ENCODE measurements at regions not wholly inside any gene's neighbourhood (a gene's known extent, or its start where the extent isn't known, plus 50 kb on each side); places are given as distances from the start of the nearest gene placed in this dataset.

DNA sequence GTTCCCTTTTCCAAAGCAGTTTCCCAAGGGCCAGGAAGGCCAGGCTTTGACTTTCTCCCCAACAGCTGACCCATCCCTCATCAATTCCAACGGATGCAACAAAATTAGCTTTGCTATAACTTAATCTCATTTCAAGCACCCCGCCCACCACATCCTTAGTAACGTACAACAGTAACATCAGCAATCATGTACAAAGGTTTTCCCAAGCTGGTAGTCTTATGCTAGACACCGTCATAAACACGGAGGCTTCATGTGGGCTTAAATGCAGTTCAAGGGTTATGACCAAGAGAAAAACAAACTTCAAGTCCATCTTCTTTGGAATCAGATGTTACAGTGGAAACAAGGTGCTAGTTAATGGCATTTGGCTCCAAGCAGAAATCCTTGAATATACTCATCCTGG lies 66.6 kb downstream of the EOMES start:
- H2BK15ac ChIP-seq (replicated peaks; ENCODE audit: low read depth) = no peak overlapping the region

DNA sequence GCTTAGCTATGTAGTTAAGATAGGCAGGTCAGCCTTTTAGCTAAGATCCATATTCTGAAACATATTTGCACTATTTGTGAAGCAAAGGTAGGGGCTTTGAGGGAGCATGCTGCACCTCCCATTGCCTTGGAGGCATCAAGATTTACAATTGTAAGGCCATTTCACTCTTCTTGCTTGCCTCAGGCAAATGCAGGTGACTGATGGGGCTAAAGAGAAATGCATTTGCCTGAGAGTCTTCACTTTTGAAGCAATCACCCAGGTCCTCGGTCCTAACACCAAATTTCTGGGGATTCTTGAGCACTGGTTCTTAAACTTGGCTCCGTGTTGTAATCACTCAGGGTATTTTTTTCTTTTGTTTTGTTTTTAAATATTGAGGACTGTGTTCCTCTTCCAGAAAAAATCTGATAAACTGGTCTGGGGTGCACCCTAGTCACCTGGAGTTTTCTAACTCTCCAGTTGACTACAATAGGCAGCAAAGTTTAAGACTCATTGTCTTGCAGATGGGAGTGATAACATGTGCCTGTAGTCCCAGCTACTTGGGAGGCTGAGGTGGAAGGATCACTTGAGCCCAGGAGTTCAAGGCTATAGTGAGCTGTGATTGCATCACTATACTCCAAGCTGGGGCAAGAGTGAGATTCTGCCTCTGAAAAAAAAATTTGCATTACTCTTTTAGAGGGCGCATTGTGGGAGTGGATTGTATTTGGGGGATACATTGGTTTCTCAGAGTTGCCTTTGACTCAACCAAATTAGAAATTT lies 68.1 kb downstream of the EOMES start:
- no peak overlapping the region for H3K23ac ChIP-seq (ENCODE audit: low read length)
- H4K5ac ChIP-seq (ENCODE audit: low read length) = no peak overlapping the region
- no peak overlapping the region for H3K4me2 ChIP-seq (ENCODE audit: low read length)
- H3K4ac ChIP-seq (ENCODE audit: low read depth, low read length) = no peak overlapping the region
- no CpG with 5 or more reads among the region's 3 CpGs for WGBS (ENCODE audit: extremely low coverage, insufficient coverage, low lambda C conversion rate)
- H4K8ac ChIP-seq (ENCODE audit: low read depth, low read length) = no peak overlapping the region
- H2BK5ac ChIP-seq (ENCODE audit: low read length) = no peak overlapping the region
- DNase-seq = peak; percentile 46
- no peak overlapping the region for H2BK120ac ChIP-seq (ENCODE audit: low read depth, low read length)
- no peak overlapping the region for H2AK5ac ChIP-seq (ENCODE audit: low read length)
- no peak overlapping the region for H3K56ac ChIP-seq (ENCODE audit: low read length)
- no peak overlapping the region for H2BK15ac ChIP-seq (replicated peaks; ENCODE audit: low read depth)
- H3K36me3 ChIP-seq (ENCODE audit: control insufficient read depth, insufficient read depth, low read length) = no peaks in the 10 kb centered on the region
- no peaks in the 10 kb centered on the region for H3K79me2 ChIP-seq (ENCODE audit: control insufficient read depth, insufficient read depth, low read length)
- H3K18ac ChIP-seq (ENCODE audit: low read length) = no peak overlapping the region
- H3K9ac ChIP-seq (ENCODE audit: low read length) = no peak overlapping the region
- no peak overlapping the region for H3K4me3 ChIP-seq (ENCODE audit: low read length)
- no peaks in the 10 kb centered on the region for H3K79me1 ChIP-seq (ENCODE audit: low read length)
- H3K4me1 ChIP-seq (ENCODE audit: control insufficient read depth, low read depth, low read length) = no peaks in the 10 kb centered on the region
- no peak overlapping the region for H3K27ac ChIP-seq (ENCODE audit: low read depth, low read length)
- no peaks in the 10 kb centered on the region for H3K27me3 ChIP-seq (ENCODE audit: insufficient read depth, low read length, poor library complexity)

More for the DNA sequence above, 66.6 kb downstream of the EOMES start:
- Histone ChIP-seq H3K27ac (ENCODE audit: low read depth, low read length) (no peak overlapping the region), H2BK5ac (ENCODE audit: low read length) (no peak overlapping the region), H4K5ac (ENCODE audit: low read length) (no peak overlapping the region), H3K23ac (ENCODE audit: low read length) (no peak overlapping the region), H3K4me3 (ENCODE audit: low read length) (no peak overlapping the region), H3K4me2 (ENCODE audit: low read length) (no peak overlapping the region), H2BK120ac (ENCODE audit: low read depth, low read length) (no peak overlapping the region), H2AK5ac (ENCODE audit: low read length) (no peak overlapping the region), H3K18ac (ENCODE audit: low read length) (no peak overlapping the region), H3K4ac (ENCODE audit: low read depth, low read length) (no peak overlapping the region), H3K79me1 (ENCODE audit: low read length) (no peaks in the 10 kb centered on the region), H3K27me3 (ENCODE audit: insufficient read depth, low read length, poor library complexity) (no peaks in the 10 kb centered on the region), H3K79me2 (ENCODE audit: control insufficient read depth, insufficient read depth, low read length) (no peaks in the 10 kb centered on the region), H3K4me1 (ENCODE audit: control insufficient read depth, low read depth, low read length) (no peaks in the 10 kb centered on the region), H3K36me3 (ENCODE audit: control insufficient read depth, insufficient read depth, low read length) (no peaks in the 10 kb centered on the region), H3K56ac (ENCODE audit: low read length) (no peak overlapping the region), H4K8ac (ENCODE audit: low read depth, low read length) (no peak overlapping the region), H3K9ac (ENCODE audit: low read length) (no peak overlapping the region)
- DNase-seq = no peak
- WGBS (ENCODE audit: extremely low coverage, insufficient coverage, low lambda C conversion rate) = no CpG with 5 or more reads among the region's 5 CpGs

DNA sequence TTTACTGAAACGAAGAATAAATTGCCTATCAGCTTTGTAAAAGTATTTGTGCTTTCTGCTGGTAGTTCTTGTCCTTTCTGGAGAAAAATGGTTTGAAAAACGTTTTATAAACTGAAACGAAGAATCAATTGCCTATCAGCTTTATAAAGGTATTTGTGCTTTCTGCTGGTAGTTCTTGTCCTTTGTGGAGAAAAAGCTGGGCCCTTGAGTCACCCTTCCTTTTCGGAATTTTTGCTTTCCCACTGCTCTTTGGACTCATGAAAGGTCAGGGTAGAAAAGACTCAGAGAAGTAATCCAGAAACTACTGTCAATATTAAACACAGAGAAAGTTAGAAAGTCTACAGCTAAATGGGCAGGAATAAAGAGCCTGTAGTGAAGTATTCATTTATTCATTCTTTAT lies 72.8 kb downstream of the EOMES start:
- Histone ChIP-seq H2BK15ac (replicated peaks; ENCODE audit: low read depth) (no peak overlapping the region), H3K36me3 (ENCODE audit: control insufficient read depth, insufficient read depth, low read length) (no peaks in the 10 kb centered on the region), H3K4me3 (ENCODE audit: low read length) (no peak overlapping the region), H3K4me2 (ENCODE audit: low read length) (no peak overlapping the region), H2BK120ac (ENCODE audit: low read depth, low read length) (no peak overlapping the region), H3K9ac (ENCODE audit: low read length) (no peak overlapping the region), H3K27ac (ENCODE audit: low read depth, low read length) (no peak overlapping the region), H3K79me1 (ENCODE audit: low read length) (no peaks in the 10 kb centered on the region), H3K4ac (ENCODE audit: low read depth, low read length) (no peak overlapping the region), H2AK5ac (ENCODE audit: low read length) (no peak overlapping the region), H4K8ac (ENCODE audit: low read depth, low read length) (no peak overlapping the region), H3K4me1 (ENCODE audit: control insufficient read depth, low read depth, low read length) (no peaks in the 10 kb centered on the region), H3K56ac (ENCODE audit: low read length) (no peak overlapping the region), H3K79me2 (ENCODE audit: control insufficient read depth, insufficient read depth, low read length) (no peaks in the 10 kb centered on the region), H3K27me3 (ENCODE audit: insufficient read depth, low read length, poor library complexity) (no peaks in the 10 kb centered on the region), H4K5ac (ENCODE audit: low read length) (no peak overlapping the region), H3K23ac (ENCODE audit: low read length) (no peak overlapping the region), H2BK5ac (ENCODE audit: low read length) (no peak overlapping the region), H3K18ac (ENCODE audit: low read length) (no peak overlapping the region)
- DNase-seq = no peak
- WGBS (ENCODE audit: extremely low coverage, insufficient coverage, low lambda C conversion rate) = no CpG with 5 or more reads among the region's 4 CpGs

DNA sequence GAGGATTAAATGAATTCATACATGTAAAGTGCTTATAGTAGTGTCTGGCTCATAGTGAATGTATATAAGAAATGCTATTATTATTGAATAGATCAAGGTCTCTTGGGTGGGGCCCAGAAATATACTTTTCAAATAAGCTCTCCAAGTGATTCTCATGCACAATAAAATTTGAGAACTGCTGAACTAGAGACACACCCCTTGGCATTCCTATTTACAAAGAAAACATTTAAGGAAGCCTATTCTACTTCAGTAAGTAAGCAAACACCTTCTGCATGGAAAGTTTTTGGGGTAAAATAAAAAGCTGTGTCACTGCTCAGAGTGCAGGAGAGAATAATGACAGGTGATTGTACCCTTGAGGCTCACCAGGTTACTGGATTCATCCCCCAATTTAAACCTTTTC lies 75.2 kb downstream of the EOMES start:
- Histone ChIP-seq H3K4ac (ENCODE audit: low read depth, low read length) (no peak overlapping the region), H2BK5ac (ENCODE audit: low read length) (no peak overlapping the region), H3K9ac (ENCODE audit: low read length) (no peak overlapping the region), H3K56ac (ENCODE audit: low read length) (no peak overlapping the region), H2BK15ac (replicated peaks; ENCODE audit: low read depth) (no peak overlapping the region), H3K79me2 (ENCODE audit: control insufficient read depth, insufficient read depth, low read length) (no peaks in the 10 kb centered on the region), H3K79me1 (ENCODE audit: low read length) (no peaks in the 10 kb centered on the region), H3K4me2 (ENCODE audit: low read length) (no peak overlapping the region), H4K5ac (ENCODE audit: low read length) (no peak overlapping the region), H2BK120ac (ENCODE audit: low read depth, low read length) (no peak overlapping the region), H3K4me3 (ENCODE audit: low read length) (no peak overlapping the region), H3K27me3 (ENCODE audit: insufficient read depth, low read length, poor library complexity) (no peaks in the 10 kb centered on the region), H3K23ac (ENCODE audit: low read length) (no peak overlapping the region), H3K27ac (ENCODE audit: low read depth, low read length) (no peak overlapping the region), H3K4me1 (ENCODE audit: control insufficient read depth, low read depth, low read length) (no peaks in the 10 kb centered on the region), H4K8ac (ENCODE audit: low read depth, low read length) (no peak overlapping the region), H3K18ac (ENCODE audit: low read length) (no peak overlapping the region), H2AK5ac (ENCODE audit: low read length) (no peak overlapping the region), H3K36me3 (ENCODE audit: control insufficient read depth, insufficient read depth, low read length) (no peaks in the 10 kb centered on the region)
- no peak for DNase-seq

DNA sequence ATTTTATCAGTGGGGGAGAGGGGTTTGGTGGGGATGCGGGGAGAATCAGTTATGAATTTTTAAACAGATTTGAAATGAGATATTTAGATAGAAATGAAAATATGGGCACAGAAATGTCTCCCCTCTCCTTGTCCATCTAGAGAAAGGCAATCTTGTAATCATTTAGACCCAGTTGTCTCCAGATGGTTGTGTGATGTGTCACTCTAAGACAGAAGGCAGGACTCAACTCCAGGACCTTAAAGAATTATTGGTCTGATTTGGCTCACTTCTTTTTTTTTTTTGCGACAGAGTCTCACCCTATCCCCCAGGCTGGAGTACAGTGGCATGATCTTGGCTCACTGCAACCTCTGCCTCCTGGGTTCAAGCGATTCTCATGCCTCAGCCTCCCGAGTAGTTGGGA lies 77.2 kb downstream of the EOMES start:
- no CpG with 5 or more reads among the region's 4 CpGs for WGBS (ENCODE audit: extremely low coverage, insufficient coverage, low lambda C conversion rate)
- Histone ChIP-seq H3K36me3 (ENCODE audit: control insufficient read depth, insufficient read depth, low read length) (no peaks in the 10 kb centered on the region), H3K9ac (ENCODE audit: low read length) (no peak overlapping the region), H3K79me1 (ENCODE audit: low read length) (no peaks in the 10 kb centered on the region), H3K18ac (ENCODE audit: low read length) (no peak overlapping the region), H3K56ac (ENCODE audit: low read length) (no peak overlapping the region), H2BK15ac (replicated peaks; ENCODE audit: low read depth) (no peak overlapping the region), H2BK120ac (ENCODE audit: low read depth, low read length) (no peak overlapping the region), H3K27me3 (ENCODE audit: insufficient read depth, low read length, poor library complexity) (no peaks in the 10 kb centered on the region), H2BK5ac (ENCODE audit: low read length) (no peak overlapping the region), H4K8ac (ENCODE audit: low read depth, low read length) (no peak overlapping the region), H3K4me3 (ENCODE audit: low read length) (no peak overlapping the region), H3K4ac (ENCODE audit: low read depth, low read length) (no peak overlapping the region), H3K27ac (ENCODE audit: low read depth, low read length) (no peak overlapping the region), H2AK5ac (ENCODE audit: low read length) (no peak overlapping the region), H4K5ac (ENCODE audit: low read length) (no peak overlapping the region), H3K79me2 (ENCODE audit: control insufficient read depth, insufficient read depth, low read length) (no peaks in the 10 kb centered on the region), H3K4me1 (ENCODE audit: control insufficient read depth, low read depth, low read length) (no peaks in the 10 kb centered on the region), H3K4me2 (ENCODE audit: low read length) (no peak overlapping the region), H3K23ac (ENCODE audit: low read length) (no peak overlapping the region)
- no peak for DNase-seq

DNA sequence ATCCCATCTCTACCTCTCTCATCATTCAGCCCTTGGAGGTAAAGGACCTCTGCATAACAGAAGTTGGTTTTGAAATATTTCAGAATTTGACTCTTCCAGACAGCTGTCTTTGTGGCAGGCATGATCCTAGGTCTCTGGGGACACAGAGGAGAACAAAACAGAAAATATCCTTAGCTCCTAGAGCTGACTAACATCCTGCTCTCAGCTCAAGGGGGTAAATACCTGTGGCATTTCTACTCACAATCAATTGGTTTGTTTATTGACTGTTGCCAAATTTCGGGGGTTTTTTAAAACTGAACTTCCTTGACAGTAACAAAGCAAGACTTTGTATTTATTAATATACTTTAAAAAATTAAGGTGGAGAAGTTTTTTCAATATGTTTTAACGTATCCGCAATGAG lies 78.8 kb downstream of the EOMES start:
- no peaks in the 10 kb centered on the region for H3K79me2 ChIP-seq (ENCODE audit: control insufficient read depth, insufficient read depth, low read length)
- WGBS (ENCODE audit: extremely low coverage, insufficient coverage, low lambda C conversion rate) = no CpG with 5 or more reads among the region's 3 CpGs
- no peak for DNase-seq
- H3K27me3 ChIP-seq (ENCODE audit: insufficient read depth, low read length, poor library complexity) = no peaks in the 10 kb centered on the region
- no peak overlapping the region for H2BK120ac ChIP-seq (ENCODE audit: low read depth, low read length)
- no peaks in the 10 kb centered on the region for H3K4me1 ChIP-seq (ENCODE audit: control insufficient read depth, low read depth, low read length)
- H2BK15ac ChIP-seq (replicated peaks; ENCODE audit: low read depth) = no peak overlapping the region
- no peak overlapping the region for H3K4me3 ChIP-seq (ENCODE audit: low read length)
- H4K8ac ChIP-seq (ENCODE audit: low read depth, low read length) = no peak overlapping the region
- no peak overlapping the region for H3K9ac ChIP-seq (ENCODE audit: low read length)
- H3K4me2 ChIP-seq (ENCODE audit: low read length) = no peak overlapping the region
- no peak overlapping the region for H3K27ac ChIP-seq (ENCODE audit: low read depth, low read length)
- H3K56ac ChIP-seq (ENCODE audit: low read length) = no peak overlapping the region
- no peak overlapping the region for H3K4ac ChIP-seq (ENCODE audit: low read depth, low read length)
- H3K18ac ChIP-seq (ENCODE audit: low read length) = no peak overlapping the region
- no peak overlapping the region for H2AK5ac ChIP-seq (ENCODE audit: low read length)
- no peaks in the 10 kb centered on the region for H3K36me3 ChIP-seq (ENCODE audit: control insufficient read depth, insufficient read depth, low read length)
- no peak overlapping the region for H2BK5ac ChIP-seq (ENCODE audit: low read length)
- no peak overlapping the region for H4K5ac ChIP-seq (ENCODE audit: low read length)
- H3K79me1 ChIP-seq (ENCODE audit: low read length) = no peaks in the 10 kb centered on the region
- no peak overlapping the region for H3K23ac ChIP-seq (ENCODE audit: low read length)
